Right hindlimb (tissue), 1 donor: ENCODE measurements at regions not wholly inside any gene's neighbourhood (a gene's known extent, or its start where the extent isn't known, plus 50 kb on each side); places are given as distances from the start of the nearest gene placed in this dataset.

Experiments used
- DNase-seq: peaks from one replicate; pipeline ENCODE4 v3.0.0-alpha.2; 2018

- no peak for DNase-seq
Observed at GRCh38 chr15:62591842-62592838, 427.1 kb upstream of the C2CD4B start.

DNA sequence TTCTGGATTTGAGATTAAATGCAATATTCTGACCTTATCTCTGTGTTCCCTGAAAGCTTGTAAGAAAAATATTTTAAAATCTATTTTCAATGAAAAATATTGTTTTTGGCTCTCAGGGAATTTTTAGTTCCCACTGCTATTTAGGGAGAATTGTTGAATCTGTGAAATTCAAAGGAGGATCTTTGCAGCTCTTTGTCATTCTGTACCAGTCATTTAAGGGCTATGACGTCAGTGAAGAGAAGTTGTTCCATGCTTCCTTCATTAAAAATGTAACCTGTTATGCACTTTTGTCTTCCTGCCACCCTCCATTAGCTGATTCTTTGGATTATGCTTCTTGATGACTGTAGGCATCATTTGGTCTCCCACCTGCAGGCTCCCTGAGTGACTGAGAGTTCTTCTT lies 427.8 kb upstream of the C2CD4B start:
- no peak for DNase-seq

DNA sequence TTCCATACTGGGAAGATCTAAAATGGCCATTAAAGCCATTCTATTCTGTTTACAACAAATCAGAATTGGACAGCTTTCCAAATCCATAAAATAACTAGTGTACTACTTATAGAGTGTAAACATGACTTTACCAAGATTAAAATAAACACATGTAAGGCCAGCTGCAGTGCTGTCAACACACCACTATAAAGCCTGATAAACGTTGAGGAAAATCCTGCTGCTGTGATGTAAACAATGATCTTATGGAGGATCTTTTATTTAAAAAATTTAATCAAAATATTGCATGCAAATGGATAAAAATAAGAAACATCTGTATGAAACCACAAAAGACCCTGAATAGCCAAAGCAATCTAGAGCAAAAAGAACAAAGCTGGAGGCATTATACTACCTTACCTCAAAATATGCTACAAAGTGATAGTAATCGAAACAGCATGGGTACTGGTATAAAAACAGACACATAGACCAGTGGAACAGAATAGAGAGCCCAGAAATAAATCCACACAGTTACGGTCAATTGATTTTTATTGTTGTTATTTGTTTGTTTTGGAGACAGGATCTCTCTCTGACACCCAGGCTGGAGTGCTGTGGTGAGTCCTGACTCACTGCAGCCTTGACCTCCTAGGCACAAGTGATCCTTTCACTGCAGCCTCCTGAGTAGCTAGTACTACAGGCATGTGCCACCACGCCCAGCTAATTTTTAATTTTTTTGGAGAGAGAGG lies 428.8 kb upstream of the C2CD4B start:
- no peak for DNase-seq

DNA sequence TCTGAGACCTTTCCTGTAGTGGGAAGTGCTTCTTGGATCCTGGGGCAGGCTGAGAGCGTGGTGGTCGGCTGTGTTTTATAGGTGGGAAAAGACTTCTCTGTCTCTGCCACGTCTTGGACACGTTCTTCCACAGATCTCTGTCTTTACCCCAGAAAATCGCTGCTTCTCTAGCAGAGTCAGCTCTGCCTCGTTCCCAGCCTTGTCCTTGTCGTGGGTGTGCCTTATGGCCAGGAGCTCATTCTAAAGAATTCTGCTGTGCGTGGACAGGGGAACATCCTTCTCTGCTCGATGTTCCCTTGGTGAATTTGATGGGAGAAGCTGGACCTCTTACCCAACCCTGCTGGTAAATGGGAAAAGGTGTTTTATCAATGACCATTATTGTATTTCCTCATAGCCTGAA lies 433.1 kb upstream of the C2CD4B start:
- DNase-seq = no peak

DNA sequence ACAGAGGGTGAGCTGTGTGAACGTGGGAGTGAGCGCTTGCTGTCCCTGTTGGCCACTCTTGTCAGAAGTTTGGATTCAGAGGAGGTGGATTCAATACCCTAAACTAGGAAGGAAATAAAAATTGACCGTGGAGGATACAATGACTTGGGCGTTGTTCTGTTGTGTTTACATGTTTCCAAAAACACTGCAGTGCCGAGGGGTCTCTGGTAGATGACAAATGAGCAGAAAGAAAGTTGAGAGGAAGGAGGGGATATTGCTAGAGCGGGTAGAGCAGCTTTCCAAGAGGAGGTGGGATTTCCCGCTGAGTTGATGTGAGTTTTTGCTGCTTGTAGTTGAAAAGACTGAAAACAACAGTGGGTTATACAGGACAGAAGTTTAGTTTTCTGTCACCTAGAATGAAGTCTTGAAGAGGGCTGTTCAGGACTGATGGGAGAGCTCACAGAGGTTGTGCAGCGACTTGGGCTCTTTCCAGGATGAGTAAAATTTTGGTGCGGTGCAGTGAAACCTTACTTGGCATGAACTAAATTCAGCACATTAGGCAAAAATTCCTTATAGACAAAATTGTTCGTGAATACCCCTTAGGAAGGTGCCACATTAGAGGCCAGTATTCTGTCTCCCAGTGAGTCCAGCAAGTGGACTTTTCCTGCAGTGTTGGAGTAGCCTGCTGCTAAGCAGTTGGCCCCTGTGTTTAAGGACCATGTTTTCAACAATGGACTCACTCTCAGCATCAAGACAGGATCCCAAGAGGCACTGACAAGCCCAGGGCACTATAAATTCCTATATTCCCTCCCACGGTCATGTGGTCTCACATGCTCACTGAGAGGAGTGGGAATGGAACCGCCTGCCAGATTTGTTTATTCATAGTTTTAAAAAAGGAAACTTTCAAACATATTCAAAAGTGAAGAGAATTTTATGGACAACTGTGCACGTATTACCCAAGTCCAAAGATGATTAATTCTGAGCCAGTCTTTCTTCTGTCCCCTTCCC lies 435.0 kb upstream of the C2CD4B start:
- peak; percentile 35 for DNase-seq

- DNase-seq = no peak
Observed at GRCh38 chr15:62601777-62602545, 436.9 kb upstream of the C2CD4B start.

- DNase-seq = no peak
Observed at GRCh38 chr15:62603742-62604141, 438.7 kb upstream of the C2CD4B start.

GRCh38 chr15:62605282-62605681 lies 437.3 kb upstream of the TPM1 start:
- DNase-seq = peak; percentile 37

DNA sequence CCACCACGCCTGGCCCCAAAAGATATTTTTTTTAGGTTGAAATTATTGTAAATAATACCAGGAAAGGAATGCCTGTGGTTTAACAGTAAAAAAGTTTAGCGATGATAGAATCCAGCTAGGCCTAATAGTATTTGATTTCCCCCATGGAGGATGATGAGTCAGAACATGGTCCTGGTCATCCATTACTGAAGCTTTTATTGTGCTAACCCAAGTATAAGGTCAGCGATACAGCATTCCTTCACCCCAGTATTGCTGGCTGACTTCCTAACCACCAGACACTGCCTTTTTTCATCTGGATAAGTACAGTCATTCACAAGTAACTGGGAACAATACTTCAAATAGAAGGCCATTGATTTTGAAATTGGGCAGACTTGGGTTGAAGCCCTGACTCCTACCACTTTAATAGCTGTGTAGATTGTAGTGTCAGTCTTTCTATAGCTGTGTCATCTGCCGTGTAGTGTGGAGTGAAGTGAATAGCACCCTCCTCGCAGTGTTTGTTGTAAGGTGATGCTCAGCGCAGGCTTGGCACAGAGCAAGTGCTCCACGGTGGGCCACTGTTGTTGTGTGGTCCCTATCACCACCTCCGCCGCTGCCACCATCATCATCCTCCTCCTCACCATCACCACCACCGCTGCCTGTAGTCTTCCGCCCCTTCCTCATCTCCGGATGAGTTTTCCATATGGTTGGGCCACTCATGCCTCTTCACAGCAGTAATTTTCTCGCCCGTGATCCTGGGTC lies 436.0 kb upstream of the TPM1 start:
- DNase-seq = no peak

DNA sequence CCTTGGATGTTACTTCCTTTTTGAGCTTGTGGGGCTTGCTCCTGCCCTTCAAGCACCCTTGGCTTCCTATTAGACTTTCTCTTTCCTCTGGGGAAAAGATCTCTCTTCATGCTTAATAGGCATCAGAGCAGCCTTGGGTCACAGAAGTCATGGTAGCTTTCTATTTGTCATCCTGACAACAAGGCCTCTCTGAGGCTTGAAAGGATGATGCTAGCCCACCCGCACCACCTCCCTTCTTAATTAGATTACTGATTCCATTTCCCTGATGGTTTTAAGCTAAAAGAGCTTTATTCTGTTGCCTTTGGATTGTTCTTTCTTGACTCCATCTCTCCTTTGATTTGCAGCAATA lies 435.5 kb upstream of the TPM1 start:
- DNase-seq = no peak

DNA sequence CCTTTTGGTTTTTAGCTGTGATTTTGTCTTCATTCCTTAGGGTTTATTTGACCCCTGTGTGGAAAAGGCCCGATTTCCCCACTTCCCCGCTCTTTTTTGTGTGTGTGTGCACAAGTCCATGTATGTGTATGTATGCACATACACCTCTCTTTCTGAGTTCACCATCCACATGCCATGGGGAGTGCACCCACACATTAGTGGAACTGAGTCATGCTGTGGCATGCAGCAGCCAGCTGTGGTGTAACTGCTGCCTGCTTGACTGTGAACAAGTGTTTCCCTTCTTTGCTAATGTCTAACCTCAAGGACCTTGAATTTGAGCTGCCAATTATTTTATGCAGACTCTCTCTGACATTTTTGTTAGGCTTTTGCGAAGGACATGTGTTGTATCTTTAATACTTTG lies 434.9 kb upstream of the TPM1 start:
- DNase-seq = no peak

DNA sequence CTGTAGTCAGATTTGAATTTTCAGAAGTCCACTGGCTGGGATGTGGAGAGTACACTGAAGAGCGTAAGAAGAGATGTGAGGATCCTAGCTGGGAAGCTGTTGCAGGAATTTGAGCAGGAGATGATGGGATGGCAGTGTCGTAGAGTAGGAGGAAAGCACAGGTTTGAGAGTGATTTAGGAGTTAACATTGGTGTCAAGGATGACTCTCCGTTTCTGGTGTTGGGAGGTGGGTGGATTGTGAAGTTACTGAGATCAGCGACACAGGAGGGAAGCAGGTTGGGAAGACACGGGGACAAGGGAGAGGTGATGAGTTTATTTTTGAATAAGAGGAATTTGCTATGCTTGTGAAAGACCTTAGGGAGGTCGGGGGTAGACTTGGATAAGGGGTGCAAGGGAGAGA lies 434.2 kb upstream of the TPM1 start:
- no peak for DNase-seq

GRCh38 chr15:62610265-62610869 lies 432.2 kb upstream of the TPM1 start:
- no peak for DNase-seq

- DNase-seq = no peak
Observed at GRCh38 chr15:62611002-62611401, 431.5 kb upstream of the TPM1 start.

- DNase-seq = no peak
Observed at GRCh38 chr15:62612183-62612733, 430.3 kb upstream of the TPM1 start.

DNA sequence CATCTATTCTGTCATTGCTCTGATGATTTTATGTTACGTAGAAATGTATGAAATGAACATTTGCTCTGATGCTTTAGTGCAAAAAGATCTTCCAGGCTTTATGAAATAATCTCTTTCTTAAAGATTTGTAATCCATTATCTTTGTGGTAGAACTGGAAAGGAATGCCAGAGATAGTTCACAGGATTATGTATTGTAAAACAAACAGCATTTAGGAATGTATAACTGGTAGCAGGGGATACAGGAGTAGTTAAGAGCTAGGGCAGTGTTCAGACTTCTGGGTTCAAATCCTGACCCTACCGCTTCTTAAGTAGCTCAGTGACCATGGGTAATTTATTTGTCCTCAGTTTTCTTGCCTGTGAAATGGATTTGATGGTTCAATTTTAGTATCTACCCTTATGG lies 429.8 kb upstream of the TPM1 start:
- no peak for DNase-seq

- no peak for DNase-seq
Observed at GRCh38 chr15:62616746-62617145, 425.8 kb upstream of the TPM1 start.

DNA sequence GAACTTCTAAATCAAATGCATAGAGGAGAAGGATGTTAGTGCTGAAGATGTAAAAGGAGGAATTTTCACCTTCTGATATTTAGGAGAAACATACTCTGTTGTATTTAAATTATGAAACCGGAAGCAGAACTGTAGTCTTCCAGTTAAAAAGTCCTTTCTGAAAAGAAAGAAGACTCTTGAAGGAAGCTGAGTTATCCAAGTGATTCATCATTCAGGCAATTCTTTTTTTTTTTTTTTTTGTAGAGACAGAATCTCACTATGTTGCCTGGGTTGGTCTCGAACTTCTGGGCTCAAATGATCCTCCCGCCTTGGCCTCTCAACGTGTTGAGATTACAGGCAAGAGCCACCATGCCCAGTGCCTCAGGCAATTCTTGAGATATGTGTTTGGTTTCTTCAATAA lies 424.8 kb upstream of the TPM1 start:
- no peak for DNase-seq

GRCh38 chr15:62618432-62618831 lies 424.1 kb upstream of the TPM1 start:
- no peak for DNase-seq

- DNase-seq = no peak
Observed at GRCh38 chr15:62618846-62619504, 423.6 kb upstream of the TPM1 start.
